ENCODE measurements at regions not wholly inside any gene's neighbourhood (a gene's known extent, or its start where the extent isn't known, plus 50 kb on each side); places are given as distances from the start of the nearest gene placed in this dataset.

DNA sequence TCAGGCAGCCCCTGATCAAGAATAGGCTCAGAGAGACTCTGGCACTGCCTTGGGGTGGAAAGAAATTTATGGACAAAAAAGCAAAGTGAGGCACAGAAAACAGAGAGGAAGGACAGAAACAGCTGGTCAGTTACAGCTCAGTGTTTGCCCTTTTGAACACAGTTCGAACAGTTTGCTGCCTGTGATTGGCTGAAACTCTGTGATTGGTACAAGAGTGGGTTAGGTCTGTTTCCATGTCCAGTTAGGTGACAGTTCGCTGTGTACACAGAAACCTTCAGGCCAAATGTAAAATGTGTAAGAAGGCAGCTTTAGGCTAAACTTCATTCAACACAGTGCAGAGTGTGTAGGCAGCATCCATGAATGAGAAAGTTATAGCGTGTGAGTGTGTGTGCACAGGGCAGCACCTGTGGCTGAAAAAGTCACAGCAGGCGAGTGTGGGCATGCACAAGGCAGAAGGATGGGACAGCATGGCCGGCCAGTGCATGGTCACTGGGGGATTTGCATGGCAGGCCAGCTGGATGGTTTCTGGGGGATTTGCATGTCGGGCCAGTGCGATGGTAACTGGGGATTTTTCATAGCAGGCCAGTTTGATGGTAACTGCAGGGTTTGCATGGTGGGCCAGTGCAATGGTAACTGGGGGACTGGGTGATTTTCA, 75.4 kb upstream of the FRMD1 start:
- peak; percentile 22 for DNase-seq

- no peak for DNase-seq
Measured at GRCh38 chr6:168153553-168153952, 74.5 kb upstream of the FRMD1 start.

DNA sequence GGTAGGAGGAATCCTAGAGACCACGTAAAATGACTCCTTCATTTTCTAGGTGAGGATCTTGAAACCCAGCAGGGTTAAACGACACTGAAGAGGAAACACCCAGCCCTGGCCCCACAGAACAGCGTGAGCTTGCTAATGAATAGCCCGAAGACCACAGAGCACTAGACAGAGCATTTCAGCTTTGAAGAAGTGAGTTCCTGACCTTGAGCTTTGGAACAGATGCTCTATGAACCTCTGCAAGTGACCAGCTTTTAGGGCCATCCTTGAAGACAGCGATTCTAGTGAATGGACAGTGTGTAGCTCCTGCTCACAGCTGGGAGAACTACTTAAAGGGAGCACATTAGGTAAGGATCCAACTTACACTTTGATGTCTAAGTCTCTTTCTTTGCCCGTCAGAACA, 74.0 kb upstream of the FRMD1 start:
- DNase-seq = no peak

DNA sequence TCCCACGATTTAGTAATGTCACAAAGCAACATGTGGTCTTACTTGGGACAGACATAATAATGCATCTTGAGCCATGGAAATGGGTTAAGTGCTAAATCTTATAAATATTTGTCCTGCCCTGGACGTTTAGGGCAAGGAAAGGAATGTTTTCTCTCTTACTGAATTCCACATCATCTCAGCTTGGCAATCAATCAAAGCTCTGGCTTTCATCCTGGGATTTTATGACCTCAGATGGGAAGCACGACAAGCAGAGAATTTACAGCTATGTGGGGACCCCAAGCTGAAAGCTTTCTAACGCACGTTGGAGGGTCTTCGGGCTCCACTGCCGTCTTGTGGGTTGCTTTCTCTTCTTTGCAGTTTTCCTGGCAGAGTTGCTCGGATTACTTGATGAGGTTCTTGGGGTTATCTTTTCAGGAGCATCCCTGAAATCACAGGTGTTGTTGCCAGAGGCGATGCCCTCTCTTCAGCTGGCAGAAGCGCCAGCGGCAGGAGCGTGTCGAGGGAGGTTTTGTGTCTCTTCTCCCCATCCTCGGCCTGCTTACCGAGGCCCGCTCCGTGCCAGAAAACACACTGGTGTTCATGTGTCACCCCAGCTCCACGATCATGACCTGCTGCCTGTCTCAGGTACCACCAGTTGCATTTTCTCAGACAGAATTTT, 73.4 kb upstream of the FRMD1 start:
- DNase-seq = no peak

DNA sequence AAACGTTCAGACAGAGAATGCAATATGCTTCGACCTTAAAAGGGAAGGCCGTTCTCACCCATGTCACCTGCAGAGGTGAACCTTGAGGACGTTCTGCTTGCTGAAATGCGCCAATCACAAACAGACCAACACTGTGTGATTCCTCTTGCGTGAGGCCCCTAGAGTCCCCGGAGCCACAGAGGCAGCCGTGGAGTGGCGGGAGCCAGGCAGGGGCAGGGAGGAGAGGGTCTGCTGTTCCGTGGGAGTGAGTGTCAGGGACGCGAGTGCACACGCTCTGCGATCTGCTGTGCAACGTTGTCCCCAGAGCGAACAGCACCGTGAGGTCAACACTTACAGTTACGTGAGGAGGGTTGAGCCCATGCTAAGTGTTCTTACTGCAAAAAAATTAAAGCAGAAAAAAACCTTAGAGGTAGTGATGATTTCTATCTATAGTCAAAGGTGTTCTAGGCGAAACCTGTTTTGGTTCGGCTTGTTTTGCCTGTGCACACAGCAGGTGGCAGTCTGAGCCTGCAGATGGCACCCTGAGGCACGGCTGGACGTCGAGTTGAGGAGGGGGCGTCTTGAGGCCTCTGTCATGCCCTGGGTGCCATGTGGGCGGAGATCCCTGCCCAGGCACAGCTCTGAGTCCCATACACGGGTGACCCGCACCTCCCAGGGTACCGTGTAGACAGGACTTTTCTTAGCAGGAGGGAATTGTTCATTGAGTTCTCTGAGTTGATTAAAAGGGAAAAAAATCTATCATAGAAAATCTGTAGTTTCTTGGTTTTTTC, 71.7 kb upstream of the FRMD1 start:
- peak; percentile 41 for DNase-seq

GRCh38 chr6:168149015-168149414, 70.0 kb upstream of the FRMD1 start:
- DNase-seq = no peak

GRCh38 chr6:168148231-168148849, 69.3 kb upstream of the FRMD1 start:
- DNase-seq = no peak

DNA sequence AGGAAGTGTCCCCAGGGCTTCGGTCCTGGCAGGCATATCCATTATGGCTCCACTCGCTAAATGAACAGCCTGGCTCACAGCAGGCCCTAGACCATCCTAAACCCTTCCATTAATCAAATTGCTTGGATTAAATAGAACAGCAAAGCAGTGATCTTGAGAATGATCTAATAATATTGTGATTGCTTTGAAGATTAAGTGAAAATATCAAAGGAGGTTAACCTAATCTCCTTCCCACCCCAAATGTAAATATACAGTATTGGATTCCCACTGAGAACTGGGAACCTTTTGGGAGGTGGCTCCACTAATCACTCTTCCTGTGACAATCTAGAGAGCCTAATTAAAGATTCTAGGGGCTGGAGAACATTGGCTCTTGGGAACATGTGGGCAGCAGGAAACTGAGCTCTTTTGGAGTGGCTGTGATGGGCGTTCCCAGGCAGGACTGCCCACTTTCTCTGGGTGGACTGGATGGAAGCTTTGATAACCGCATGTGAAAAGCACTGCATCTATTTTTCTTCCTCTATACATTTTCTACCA, 68.3 kb upstream of the FRMD1 start:
- peak; percentile 58 for DNase-seq

DNA sequence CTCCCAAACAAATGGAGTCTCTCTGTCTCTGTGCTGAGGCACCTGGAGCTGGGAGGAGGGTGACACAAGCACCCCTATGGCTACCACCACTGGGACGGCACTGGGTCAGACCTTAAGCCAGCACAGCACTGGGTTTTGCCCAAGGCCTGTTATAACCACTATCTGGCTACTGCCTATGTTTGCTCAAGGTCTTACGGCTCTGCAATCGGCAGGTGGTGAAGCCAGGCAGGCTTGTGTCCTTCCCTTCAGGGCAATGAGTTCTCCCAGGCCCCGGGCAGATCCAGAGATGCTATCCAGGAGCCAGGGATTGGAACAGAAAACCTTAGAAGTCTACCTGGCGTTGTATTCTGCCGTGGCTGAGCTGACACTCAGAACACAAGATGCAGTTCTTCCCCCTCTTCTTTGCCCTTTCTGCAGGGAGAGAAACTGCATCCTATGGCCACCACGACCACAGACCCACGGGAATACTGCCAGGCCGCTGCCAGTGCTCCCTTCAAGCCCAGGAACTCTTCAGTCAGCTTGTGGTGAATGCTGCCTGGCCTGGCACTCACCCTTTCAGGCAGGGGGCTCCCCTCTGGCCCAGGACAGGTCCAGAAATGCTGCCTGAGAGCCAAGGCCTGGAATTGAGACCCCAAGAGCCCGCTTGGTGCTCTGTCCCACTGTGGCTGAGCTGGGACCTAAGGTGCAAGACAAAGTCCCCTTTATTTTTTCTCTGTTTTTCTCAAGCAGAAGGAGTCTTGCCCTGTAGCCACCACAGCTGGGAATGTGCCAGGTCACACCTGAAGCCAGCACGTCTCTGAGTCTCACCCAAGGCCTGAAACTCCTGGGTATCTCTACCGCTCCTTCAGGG, 67.0 kb upstream of the FRMD1 start:
- DNase-seq = peak; percentile 76

- DNase-seq = no peak
Measured at GRCh38 chr6:168139121-168139520, 60.1 kb upstream of the FRMD1 start.

DNA sequence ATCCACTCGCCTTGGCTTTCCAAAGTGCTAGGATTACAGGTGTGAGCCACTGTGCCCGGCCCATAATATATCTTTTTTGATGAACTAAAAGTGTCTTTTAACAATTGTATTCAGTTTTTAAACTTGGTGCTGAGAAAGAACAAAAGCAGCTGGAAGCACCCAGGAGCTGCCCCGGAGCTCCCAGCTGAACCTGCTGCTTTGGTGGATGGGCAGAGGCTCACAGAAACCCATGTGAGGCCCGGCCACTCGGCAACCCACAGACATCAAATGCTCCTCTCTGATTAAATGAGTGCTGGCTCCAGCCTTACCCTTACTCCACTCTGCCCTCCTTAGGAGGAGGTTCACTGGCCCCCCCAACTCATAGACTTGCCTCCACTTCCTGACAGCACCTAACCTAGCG, 59.4 kb upstream of the FRMD1 start:
- DNase-seq = no peak

- DNase-seq = no peak
Measured at GRCh38 chr6:168137024-168137423, 58.0 kb upstream of the FRMD1 start.

GRCh38 chr6:168136622-168137021, 57.6 kb upstream of the FRMD1 start:
- DNase-seq = no peak

GRCh38 chr6:168136001-168136400, 57.0 kb upstream of the FRMD1 start:
- DNase-seq = no peak

DNA sequence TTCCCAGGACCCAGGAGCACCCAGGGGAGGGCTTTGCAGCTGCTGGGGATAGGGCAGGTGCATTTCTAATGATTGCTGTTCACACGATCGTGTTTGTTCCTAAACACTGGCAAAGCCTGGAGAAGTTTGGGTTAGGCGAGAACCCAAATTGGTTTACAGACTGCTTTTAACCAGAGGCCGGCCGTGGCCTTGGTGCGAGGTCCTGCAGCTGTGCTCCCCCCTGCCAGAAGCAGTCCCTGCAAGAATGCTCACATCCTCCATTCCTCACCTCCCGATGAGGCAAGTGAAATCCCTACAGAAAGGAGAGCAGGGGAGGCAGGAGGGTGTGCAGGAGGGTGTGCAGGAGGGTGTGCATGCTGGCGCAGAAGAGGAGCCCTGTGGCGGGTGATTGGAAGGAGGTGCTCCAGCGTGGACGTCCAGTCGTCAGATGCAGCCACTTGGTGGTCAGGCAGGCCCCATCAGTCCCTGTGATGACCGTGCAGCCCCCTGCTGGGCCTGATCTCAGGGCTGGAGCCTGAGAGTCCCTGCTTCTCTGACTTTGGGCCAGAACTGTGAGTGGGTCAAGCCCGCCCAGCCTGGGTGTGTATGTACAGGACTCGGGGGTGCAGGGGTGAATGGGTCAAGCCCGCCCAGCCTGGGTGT, 55.7 kb upstream of the FRMD1 start:
- DNase-seq = no peak

DNA sequence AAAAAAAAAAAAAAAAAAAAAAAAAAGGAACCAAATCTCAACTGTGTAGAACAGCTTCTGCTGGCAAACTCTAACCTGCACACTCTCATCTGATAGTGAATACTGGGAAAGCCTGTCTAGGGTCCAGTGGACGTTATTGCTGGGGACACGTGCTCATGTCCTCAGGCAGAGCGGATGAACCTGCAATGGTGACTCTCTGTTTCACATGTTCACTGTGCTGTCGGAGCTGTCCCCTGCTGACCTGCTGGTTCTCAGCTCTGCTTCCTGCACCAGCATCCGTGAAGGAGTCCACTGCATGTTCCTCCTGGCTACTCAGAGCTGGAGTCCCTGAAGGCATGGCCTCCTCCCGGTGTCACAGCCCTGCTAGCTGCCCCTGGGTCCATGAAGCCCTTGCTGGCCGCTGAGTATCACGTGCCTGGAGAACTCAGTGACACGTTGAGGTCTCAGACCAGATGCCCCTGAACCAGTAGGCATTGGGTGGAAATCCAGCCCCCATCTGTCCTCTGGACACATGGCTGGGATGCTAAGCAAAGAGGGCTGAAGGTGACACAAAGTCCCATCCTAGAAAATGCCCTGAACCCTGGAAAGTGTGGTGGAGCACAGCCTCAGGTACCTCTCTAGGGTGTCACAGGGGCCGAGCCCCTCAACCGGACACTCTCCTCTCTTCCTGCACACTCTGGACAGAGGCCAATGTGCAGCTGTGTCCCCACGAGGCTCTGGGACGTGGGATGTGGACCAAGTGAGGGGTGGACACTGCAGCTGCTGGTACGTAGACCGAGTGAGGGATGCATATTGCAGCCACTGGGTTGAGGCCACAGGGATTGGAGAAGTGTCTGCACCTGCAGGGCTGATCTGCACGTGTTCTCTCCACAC, 54.9 kb upstream of the FRMD1 start:
- DNase-seq = no peak

DNA sequence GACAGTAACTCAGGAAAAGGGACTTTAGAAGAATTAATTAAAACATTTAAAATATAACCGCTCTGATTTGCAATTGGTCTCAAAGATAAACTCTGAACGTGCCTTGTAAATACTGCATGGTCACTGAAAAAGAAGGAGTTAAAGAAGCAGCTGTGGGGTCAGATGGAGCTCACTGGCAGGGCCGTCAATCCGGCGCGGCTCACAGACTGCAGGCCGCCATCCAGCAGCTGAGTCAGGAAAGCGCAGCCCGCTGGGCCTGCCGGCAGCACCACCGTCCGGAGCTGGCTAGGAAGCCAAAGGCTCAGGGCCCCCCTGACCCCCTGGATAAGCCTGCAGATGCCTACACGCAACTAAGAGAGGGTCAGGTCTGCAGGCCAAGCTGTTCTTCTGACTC, 54.2 kb upstream of the FRMD1 start:
- DNase-seq = no peak

DNA sequence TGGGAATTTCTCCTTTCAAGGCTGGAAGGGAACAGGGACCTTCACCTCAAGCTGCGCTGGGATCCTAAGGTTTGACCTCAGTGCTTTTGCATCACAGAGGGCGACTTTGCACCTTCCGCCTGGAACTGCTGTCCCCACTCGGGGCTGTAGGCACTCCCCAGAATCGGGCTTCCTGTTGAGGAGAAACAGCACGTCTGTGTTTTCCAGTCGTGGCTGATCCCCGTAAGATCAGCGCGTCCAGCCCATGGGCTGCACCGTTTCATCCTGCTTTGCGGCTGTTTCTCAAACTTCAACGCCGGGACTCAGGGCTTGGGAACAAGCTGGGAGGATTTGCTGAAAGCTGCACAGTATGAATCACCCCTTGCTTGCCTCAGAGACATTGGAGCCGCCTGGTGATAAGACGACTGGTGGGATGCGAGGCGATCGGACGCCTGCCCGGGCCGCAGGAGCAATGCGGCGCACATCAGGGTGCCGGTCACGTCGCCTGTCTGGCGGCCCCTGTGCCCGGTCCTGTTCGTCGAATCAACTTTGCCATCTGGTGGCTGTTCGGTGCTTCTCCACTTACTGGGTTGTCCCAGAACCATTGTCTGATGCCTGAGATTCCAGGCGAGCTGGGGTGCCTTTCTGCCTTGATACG, 53.6 kb upstream of the FRMD1 start:
- peak; percentile 44 for DNase-seq

DNA sequence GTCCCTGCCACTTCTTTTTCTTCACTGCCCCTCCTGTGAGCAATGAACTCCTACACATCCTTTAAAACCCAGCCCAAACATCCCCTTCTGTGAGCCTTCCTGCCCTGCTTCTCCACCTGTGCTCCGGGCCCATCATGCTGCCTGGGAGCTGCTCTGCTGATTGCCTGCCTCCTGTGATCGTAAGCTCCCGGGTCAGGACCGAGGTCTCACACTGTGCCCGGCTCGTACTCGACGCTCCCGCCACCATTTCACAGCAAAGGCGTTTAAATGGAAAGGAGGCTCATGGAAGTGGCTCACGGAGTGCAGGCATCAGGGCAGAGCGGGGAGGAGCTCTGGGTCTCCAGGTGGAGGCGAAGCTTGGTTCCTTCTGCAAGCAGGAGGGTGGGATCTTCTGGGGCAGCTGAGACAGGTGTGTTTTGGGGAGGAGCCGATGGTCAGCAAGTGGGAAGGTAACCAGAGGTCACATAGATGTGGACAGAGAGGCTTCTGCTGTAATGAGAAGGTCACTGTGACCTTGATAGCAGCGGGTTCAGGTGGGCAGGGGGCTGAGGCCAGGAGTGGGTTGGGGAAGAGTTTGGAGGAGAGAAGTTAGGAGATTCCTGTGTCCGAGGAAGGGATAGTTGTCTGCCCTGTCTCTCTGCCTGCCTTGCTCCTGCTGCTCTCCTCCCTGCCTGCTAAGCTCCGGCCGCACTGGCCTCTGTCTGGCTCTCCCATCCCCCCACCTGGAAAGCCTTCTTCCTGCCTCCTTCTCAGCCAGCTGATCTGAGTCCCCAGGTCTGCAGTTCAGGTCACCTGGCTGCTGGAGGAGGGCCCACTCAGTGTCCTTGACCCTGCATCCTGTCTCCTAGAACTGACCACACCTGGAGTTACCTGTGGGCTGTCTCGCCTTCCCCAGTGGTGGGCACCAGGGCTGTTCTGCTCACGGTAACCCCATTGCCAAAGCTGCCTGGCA, 52.7 kb upstream of the FRMD1 start:
- peak; percentile 46 for DNase-seq
